ENCODE measurements at regions not wholly inside any gene's neighbourhood (a gene's known extent, or its start where the extent isn't known, plus 50 kb on each side); places are given as distances from the start of the nearest gene placed in this dataset.

- H3K4me3 ChIP-seq (replicated peaks; ENCODE audit: insufficient read depth, low read length) = no peak overlapping the region
- TF ChIP-seq SPI1 (IDR thresholded peaks at IDR 0.05; ENCODE audit: borderline replicate concordance, low read depth) (no peak), CTCF (IDR thresholded peaks at IDR 0.05; ENCODE audit: insufficient read depth, low read length) (no peak), POLR2AphosphoS5 (IDR thresholded peaks at IDR 0.05; ENCODE audit: low read depth) (no peak), REST (IDR thresholded peaks at IDR 0.05; ENCODE audit: insufficient replicate concordance, low read depth) (no peak), GABPA (IDR thresholded peaks at IDR 0.05; ENCODE audit: low read depth) (no peak)
- peaks cover 2% of the 10 kb centered on the region for H3K27me3 ChIP-seq (ENCODE audit: insufficient read depth, poor library complexity, severe bottlenecking)
- no peak for DNase-seq (ENCODE audit: low read depth in 1 of 2, low spot score in 1 of 2)
- H3K27ac ChIP-seq (replicated peaks) = no peak overlapping the region
Measured at GRCh38 chr15:98536976-98537375, 111.4 kb upstream of the IGF1R start.

- no peak for TF ChIP-seq CTCF (IDR thresholded peaks at IDR 0.05; ENCODE audit: insufficient read depth, low read length)
- H3K27ac ChIP-seq (replicated peaks) = no peak overlapping the region
- peaks cover 2% of the 10 kb centered on the region for H3K27me3 ChIP-seq (ENCODE audit: insufficient read depth, poor library complexity, severe bottlenecking)
- DNase-seq (ENCODE audit: low read depth in 1 of 2, low spot score in 1 of 2) = no peak
- no peak overlapping the region for H3K4me3 ChIP-seq (replicated peaks; ENCODE audit: insufficient read depth, low read length)
Measured at GRCh38 chr15:98537516-98538060, 110.8 kb upstream of the IGF1R start.

- H3K4me3 ChIP-seq (replicated peaks; ENCODE audit: insufficient read depth, low read length) = no peak overlapping the region
- TF ChIP-seq SPI1 (IDR thresholded peaks at IDR 0.05; ENCODE audit: borderline replicate concordance, low read depth) (no peak), GABPA (IDR thresholded peaks at IDR 0.05; ENCODE audit: low read depth) (no peak), POLR2AphosphoS5 (IDR thresholded peaks at IDR 0.05; ENCODE audit: low read depth) (no peak), REST (IDR thresholded peaks at IDR 0.05; ENCODE audit: insufficient replicate concordance, low read depth) (no peak), CTCF (IDR thresholded peaks at IDR 0.05; ENCODE audit: insufficient read depth, low read length) (no peak)
- H3K27ac ChIP-seq (replicated peaks) = no peak overlapping the region
- DNase-seq (ENCODE audit: low read depth in 1 of 2, low spot score in 1 of 2) = no peak
- no peaks in the 10 kb centered on the region for H3K27me3 ChIP-seq (ENCODE audit: insufficient read depth, poor library complexity, severe bottlenecking)
Measured at GRCh38 chr15:98541519-98541918, 106.8 kb upstream of the IGF1R start.

GRCh38 chr15:98543237-98543636 lies 105.1 kb upstream of the IGF1R start:
- DNase-seq (ENCODE audit: low read depth in 1 of 2, low spot score in 1 of 2) = no peak
- peaks cover 1% of the 10 kb centered on the region for H3K27me3 ChIP-seq (ENCODE audit: insufficient read depth, poor library complexity, severe bottlenecking)
- TF ChIP-seq CTCF (IDR thresholded peaks at IDR 0.05; ENCODE audit: insufficient read depth, low read length) (no peak), GABPA (IDR thresholded peaks at IDR 0.05; ENCODE audit: low read depth) (no peak), REST (IDR thresholded peaks at IDR 0.05; ENCODE audit: insufficient replicate concordance, low read depth) (no peak), POLR2AphosphoS5 (IDR thresholded peaks at IDR 0.05; ENCODE audit: low read depth) (no peak), SPI1 (IDR thresholded peaks at IDR 0.05; ENCODE audit: borderline replicate concordance, low read depth) (no peak)
- H3K4me3 ChIP-seq (replicated peaks; ENCODE audit: insufficient read depth, low read length) = no peak overlapping the region
- H3K27ac ChIP-seq (replicated peaks) = no peak overlapping the region
